ENCODE measurements at regions not wholly inside any gene's neighbourhood (a gene's known extent, or its start where the extent isn't known, plus 50 kb on each side); places are given as distances from the start of the nearest gene placed in this dataset.
"Not testable (repeated sequence)": the region's sequence is repeated elsewhere in the genome, so short reads cannot be mapped to it uniquely, and the experiment has no call there.

- no peaks in the 10 kb centered on the region for H4K20me1 ChIP-seq (ENCODE audit: insufficient read depth)
- H3K27ac ChIP-seq, result no peak overlapping the region
- H3K27me3 ChIP-seq (ENCODE audit: insufficient read depth, low read depth), result no peaks in the 10 kb centered on the region
- no peak overlapping the region for H3K9ac ChIP-seq
- H3K36me3 ChIP-seq (ENCODE audit: insufficient read depth), result no peaks in the 10 kb centered on the region
- no peaks in the 10 kb centered on the region for H3K79me2 ChIP-seq (ENCODE audit: insufficient read depth, low read depth)
- H3K4me2 ChIP-seq, result no peak overlapping the region
- no peak overlapping the region for H3K4me3 ChIP-seq (IDR thresholded peaks at IDR 0.05; ENCODE audit: insufficient read depth, low read depth, low read length)
- TF ChIP-seq, protein P1, sequence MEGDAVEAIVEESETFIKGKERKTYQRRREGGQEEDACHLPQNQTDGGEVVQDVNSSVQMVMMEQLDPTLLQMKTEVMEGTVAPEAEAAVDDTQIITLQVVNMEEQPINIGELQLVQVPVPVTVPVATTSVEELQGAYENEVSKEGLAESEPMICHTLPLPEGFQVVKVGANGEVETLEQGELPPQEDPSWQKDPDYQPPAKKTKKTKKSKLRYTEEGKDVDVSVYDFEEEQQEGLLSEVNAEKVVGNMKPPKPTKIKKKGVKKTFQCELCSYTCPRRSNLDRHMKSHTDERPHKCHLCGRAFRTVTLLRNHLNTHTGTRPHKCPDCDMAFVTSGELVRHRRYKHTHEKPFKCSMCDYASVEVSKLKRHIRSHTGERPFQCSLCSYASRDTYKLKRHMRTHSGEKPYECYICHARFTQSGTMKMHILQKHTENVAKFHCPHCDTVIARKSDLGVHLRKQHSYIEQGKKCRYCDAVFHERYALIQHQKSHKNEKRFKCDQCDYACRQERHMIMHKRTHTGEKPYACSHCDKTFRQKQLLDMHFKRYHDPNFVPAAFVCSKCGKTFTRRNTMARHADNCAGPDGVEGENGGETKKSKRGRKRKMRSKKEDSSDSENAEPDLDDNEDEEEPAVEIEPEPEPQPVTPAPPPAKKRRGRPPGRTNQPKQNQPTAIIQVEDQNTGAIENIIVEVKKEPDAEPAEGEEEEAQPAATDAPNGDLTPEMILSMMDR (conservative IDR thresholded peaks at IDR 0.05; ENCODE audit: low read depth, low read length), result no peak
- no peak overlapping the region for H2AFZ ChIP-seq (ENCODE audit: low read depth)
- H3K4me1 ChIP-seq (ENCODE audit: low read depth, poor library complexity, severe bottlenecking), result no peaks in the 10 kb centered on the region
Observed at GRCh38 chr7:96921771-96922170, 83.6 kb upstream of the DLX6 start.

GRCh38 chr7:96923345-96923744 is 82.0 kb upstream of the DLX6 start:
- H3K79me2 ChIP-seq (ENCODE audit: insufficient read depth, low read depth); H3K36me3 ChIP-seq (ENCODE audit: insufficient read depth); H3K9ac ChIP-seq; H3K4me2 ChIP-seq; H2AFZ ChIP-seq (ENCODE audit: low read depth); H3K4me1 ChIP-seq (ENCODE audit: low read depth, poor library complexity, severe bottlenecking); H3K27me3 ChIP-seq (ENCODE audit: insufficient read depth, low read depth); H3K4me3 ChIP-seq (IDR thresholded peaks at IDR 0.05; ENCODE audit: insufficient read depth, low read depth, low read length); H4K20me1 ChIP-seq (ENCODE audit: insufficient read depth); H3K27ac ChIP-seq: not testable (repeated sequence)

- H3K36me3 ChIP-seq (ENCODE audit: insufficient read depth), result no peaks in the 10 kb centered on the region
- TF ChIP-seq, protein P1 (conservative IDR thresholded peaks at IDR 0.05; ENCODE audit: low read depth, low read length), result no peak
- H3K27me3 ChIP-seq (ENCODE audit: insufficient read depth, low read depth), result no peaks in the 10 kb centered on the region
- H2AFZ ChIP-seq (ENCODE audit: low read depth), result no peak overlapping the region
- no peaks in the 10 kb centered on the region for H3K79me2 ChIP-seq (ENCODE audit: insufficient read depth, low read depth)
- H3K27ac ChIP-seq, result no peak overlapping the region
- H3K4me3 ChIP-seq (IDR thresholded peaks at IDR 0.05; ENCODE audit: insufficient read depth, low read depth, low read length), result no peak overlapping the region
- no peaks in the 10 kb centered on the region for H3K4me1 ChIP-seq (ENCODE audit: low read depth, poor library complexity, severe bottlenecking)
- no peaks in the 10 kb centered on the region for H4K20me1 ChIP-seq (ENCODE audit: insufficient read depth)
- H3K9ac ChIP-seq, result no peak overlapping the region
- H3K4me2 ChIP-seq, result no peak overlapping the region
Observed at GRCh38 chr7:96927131-96927530, 78.2 kb upstream of the DLX6 start.

DNA sequence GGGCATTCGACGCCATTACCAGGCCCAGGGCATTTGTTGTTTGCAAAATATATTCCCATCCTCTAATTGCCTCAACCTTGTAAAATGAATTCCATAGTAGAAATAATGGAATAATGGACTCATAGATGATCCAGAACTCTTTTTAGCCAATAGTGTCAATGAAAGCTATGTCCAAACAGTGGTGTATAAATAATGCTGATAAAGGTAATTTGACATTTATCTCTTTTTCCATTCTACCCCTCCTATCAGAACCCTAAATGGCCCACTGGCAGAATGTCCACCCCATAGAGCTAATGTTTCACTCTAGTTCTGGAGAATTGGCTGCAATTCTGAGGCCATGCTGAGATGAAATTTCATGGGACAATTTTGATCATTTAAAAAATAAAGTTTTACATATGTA is 76.4 kb upstream of the DLX6 start:
- Histone ChIP-seq H3K4me3 (IDR thresholded peaks at IDR 0.05; ENCODE audit: insufficient read depth, low read depth, low read length) (no peak overlapping the region), H4K20me1 (ENCODE audit: insufficient read depth) (no peaks in the 10 kb centered on the region), H3K9ac (no peak overlapping the region), H3K36me3 (ENCODE audit: insufficient read depth) (no peaks in the 10 kb centered on the region), H3K27ac (no peak overlapping the region), H3K79me2 (ENCODE audit: insufficient read depth, low read depth) (no peaks in the 10 kb centered on the region), H3K27me3 (ENCODE audit: insufficient read depth, low read depth) (no peaks in the 10 kb centered on the region), H3K4me2 (no peak overlapping the region), H3K4me1 (ENCODE audit: low read depth, poor library complexity, severe bottlenecking) (no peaks in the 10 kb centered on the region), H2AFZ (ENCODE audit: low read depth) (no peak overlapping the region)
- TF ChIP-seq, protein P1 (conservative IDR thresholded peaks at IDR 0.05; ENCODE audit: low read depth, low read length), result no peak

- Histone ChIP-seq H3K27me3 (ENCODE audit: insufficient read depth, low read depth) (no peaks in the 10 kb centered on the region), H3K36me3 (ENCODE audit: insufficient read depth) (no peaks in the 10 kb centered on the region), H2AFZ (ENCODE audit: low read depth) (no peak overlapping the region), H3K9ac (no peak overlapping the region), H3K4me2 (no peak overlapping the region), H4K20me1 (ENCODE audit: insufficient read depth) (no peaks in the 10 kb centered on the region), H3K4me3 (IDR thresholded peaks at IDR 0.05; ENCODE audit: insufficient read depth, low read depth, low read length) (no peak overlapping the region), H3K79me2 (ENCODE audit: insufficient read depth, low read depth) (no peaks in the 10 kb centered on the region), H3K27ac (no peak overlapping the region), H3K4me1 (ENCODE audit: low read depth, poor library complexity, severe bottlenecking) (no peaks in the 10 kb centered on the region)
- TF ChIP-seq, protein P1 (conservative IDR thresholded peaks at IDR 0.05; ENCODE audit: low read depth, low read length), result no peak
Observed at GRCh38 chr7:96931891-96932290, 73.5 kb upstream of the DLX6 start.
